Nephron progenitor cell (in vitro differentiated cells): ENCODE measurements at regions not wholly inside any gene's neighbourhood (a gene's known extent, or its start where the extent isn't known, plus 50 kb on each side); places are given as distances from the start of the nearest gene placed in this dataset.

Experiments used
- DNase-seq: peaks from one replicate; pipeline ENCODE4 v3.0.0; 2021
- H3K27ac Mint-ChIP-seq: 2 replicates; pipeline ENCODE4 v1.8.0; 2021; ENCODE audit warnings: mild to moderate bottlenecking, moderate library complexity, mixed read lengths
- H3K27me3 Mint-ChIP-seq: 2 replicates; pipeline ENCODE4 v1.8.0; 2021; ENCODE audit warnings: mild to moderate bottlenecking, low read depth, mixed read lengths; ENCODE audit not compliant: poor library complexity
- H3K36me3 Mint-ChIP-seq: 2 replicates; pipeline ENCODE4 v1.8.0; 2021; ENCODE audit warnings: low read depth, mixed read lengths
- H3K4me1 Mint-ChIP-seq: 2 replicates; pipeline ENCODE4 v1.8.0; 2021; ENCODE audit warnings: mixed read lengths
- H3K4me3 Mint-ChIP-seq: 2 replicates; pipeline ENCODE4 v1.8.0; 2021; ENCODE audit warnings: mild to moderate bottlenecking, moderate library complexity, mixed read lengths
- H3K9me3 Mint-ChIP-seq: 2 replicates; pipeline ENCODE4 v1.8.0; 2021; ENCODE audit warnings: mild to moderate bottlenecking, moderate library complexity, mixed read lengths
- TF ChIP-seq, protein P1 (sequence below): fragments of 200-600 bp; sonication (generic); IDR thresholded peaks from 2 replicates; pipeline ENCODE4 v1.5.0; 2021; ENCODE audit warnings: antibody characterized with exemption

DNA sequence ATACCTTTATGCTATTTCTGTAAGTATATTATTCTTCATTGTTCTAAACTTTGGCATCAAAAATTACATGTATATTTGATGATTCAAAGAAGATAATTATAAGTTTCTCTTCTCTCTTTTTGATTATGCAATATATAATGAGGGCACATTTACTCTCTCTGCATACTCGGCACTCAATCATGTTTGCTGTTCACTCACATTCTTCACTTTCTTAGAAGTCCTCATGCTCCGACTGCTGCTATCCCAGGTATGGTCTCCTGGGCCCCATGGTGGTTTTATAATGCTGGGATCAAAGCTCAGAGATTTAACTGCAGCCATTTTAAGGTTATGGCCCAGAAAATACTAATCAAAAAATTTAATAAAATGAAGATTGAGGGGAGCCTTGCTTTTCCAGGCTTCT lies 529.7 kb upstream of the IL12A start:
- H3K27me3 Mint-ChIP-seq, result peaks cover 4% of the 10 kb centered on the region
- H3K27ac Mint-ChIP-seq, result no peak overlapping the region
- H3K4me1 Mint-ChIP-seq, result peaks cover 4% of the 10 kb centered on the region
- TF ChIP-seq, protein P1, sequence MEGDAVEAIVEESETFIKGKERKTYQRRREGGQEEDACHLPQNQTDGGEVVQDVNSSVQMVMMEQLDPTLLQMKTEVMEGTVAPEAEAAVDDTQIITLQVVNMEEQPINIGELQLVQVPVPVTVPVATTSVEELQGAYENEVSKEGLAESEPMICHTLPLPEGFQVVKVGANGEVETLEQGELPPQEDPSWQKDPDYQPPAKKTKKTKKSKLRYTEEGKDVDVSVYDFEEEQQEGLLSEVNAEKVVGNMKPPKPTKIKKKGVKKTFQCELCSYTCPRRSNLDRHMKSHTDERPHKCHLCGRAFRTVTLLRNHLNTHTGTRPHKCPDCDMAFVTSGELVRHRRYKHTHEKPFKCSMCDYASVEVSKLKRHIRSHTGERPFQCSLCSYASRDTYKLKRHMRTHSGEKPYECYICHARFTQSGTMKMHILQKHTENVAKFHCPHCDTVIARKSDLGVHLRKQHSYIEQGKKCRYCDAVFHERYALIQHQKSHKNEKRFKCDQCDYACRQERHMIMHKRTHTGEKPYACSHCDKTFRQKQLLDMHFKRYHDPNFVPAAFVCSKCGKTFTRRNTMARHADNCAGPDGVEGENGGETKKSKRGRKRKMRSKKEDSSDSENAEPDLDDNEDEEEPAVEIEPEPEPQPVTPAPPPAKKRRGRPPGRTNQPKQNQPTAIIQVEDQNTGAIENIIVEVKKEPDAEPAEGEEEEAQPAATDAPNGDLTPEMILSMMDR, result no peak
- H3K36me3 Mint-ChIP-seq, result no peaks in the 10 kb centered on the region
- H3K9me3 Mint-ChIP-seq, result no peaks in the 10 kb centered on the region
- no peak for DNase-seq
- no peak overlapping the region for H3K4me3 Mint-ChIP-seq

DNA sequence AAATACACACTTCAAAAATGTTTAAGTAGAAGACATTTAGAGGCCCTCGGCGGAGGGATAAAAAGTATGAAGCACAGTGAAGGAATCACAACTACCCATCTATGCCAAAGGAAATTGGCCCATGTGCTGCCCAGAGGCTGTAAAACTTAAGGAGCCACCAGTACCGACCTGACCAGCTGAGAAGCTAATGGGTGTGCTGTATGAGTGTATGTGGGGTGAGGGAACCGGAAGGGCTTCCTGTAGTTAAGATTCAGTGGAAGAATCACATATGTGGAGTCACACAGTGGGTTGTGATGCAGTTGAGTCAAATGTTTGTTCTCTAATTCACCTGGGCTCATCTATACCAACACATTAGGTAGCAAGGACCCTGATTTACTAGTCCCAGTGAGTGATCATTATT lies 516.0 kb upstream of the IL12A start:
- no peaks in the 10 kb centered on the region for H3K36me3 Mint-ChIP-seq
- TF ChIP-seq, protein P1, result no peak
- no peak overlapping the region for H3K4me3 Mint-ChIP-seq
- H3K9me3 Mint-ChIP-seq, result peaks cover 6% of the 10 kb centered on the region
- no peak overlapping the region for H3K27ac Mint-ChIP-seq
- no peak for DNase-seq
- no peaks in the 10 kb centered on the region for H3K27me3 Mint-ChIP-seq
- H3K4me1 Mint-ChIP-seq, result no peaks in the 10 kb centered on the region

DNA sequence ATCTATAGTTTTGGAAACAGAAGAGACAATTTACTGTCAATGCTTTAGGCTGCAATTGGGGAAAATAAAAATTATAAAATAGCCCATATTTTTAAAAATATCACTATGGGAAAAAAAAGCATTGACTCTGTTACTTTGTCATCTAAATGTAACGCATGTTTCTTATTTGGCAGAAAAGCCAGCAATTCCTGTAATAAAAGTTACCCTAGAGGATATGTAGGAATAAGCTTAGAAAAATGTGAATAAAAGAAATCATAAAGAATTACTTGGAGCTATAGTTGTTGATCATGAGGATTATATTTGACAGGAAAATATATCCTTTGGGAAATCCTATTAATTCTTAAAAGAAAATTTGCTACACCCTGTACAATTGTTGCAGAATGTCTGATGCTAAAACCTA lies 515.4 kb upstream of the IL12A start:
- peaks cover 9% of the 10 kb centered on the region for H3K9me3 Mint-ChIP-seq
- no peak overlapping the region for H3K4me3 Mint-ChIP-seq
- no peaks in the 10 kb centered on the region for H3K4me1 Mint-ChIP-seq
- H3K27ac Mint-ChIP-seq, result no peak overlapping the region
- TF ChIP-seq, protein P1, result no peak
- no peak for DNase-seq
- H3K27me3 Mint-ChIP-seq, result no peaks in the 10 kb centered on the region
- H3K36me3 Mint-ChIP-seq, result no peaks in the 10 kb centered on the region

DNA sequence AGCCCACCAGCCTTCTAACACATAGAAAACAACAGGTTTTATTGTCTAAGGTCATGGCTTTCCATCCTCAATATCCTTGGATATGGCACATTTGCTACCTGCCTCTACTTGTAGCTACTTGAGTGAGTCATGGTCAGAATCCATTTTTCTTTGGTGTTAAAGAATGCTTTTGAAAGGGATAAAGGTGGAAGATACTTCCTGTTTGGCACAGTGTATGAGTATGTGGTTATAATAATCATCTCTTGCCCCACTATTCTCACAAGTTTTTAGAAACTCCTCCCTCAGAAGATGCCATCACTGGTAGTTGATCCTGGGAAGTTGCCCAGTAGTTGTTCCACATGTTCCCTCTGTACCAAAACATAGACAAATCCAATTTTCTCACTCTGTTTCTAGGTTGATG lies 508.6 kb upstream of the IL12A start:
- DNase-seq, result no peak
- H3K4me1 Mint-ChIP-seq, result peaks cover 4% of the 10 kb centered on the region
- no peaks in the 10 kb centered on the region for H3K36me3 Mint-ChIP-seq
- H3K27me3 Mint-ChIP-seq, result no peaks in the 10 kb centered on the region
- H3K4me3 Mint-ChIP-seq, result no peak overlapping the region
- H3K27ac Mint-ChIP-seq, result no peak overlapping the region
- TF ChIP-seq, protein P1, result no peak
- peaks cover 16% of the 10 kb centered on the region for H3K9me3 Mint-ChIP-seq

DNA sequence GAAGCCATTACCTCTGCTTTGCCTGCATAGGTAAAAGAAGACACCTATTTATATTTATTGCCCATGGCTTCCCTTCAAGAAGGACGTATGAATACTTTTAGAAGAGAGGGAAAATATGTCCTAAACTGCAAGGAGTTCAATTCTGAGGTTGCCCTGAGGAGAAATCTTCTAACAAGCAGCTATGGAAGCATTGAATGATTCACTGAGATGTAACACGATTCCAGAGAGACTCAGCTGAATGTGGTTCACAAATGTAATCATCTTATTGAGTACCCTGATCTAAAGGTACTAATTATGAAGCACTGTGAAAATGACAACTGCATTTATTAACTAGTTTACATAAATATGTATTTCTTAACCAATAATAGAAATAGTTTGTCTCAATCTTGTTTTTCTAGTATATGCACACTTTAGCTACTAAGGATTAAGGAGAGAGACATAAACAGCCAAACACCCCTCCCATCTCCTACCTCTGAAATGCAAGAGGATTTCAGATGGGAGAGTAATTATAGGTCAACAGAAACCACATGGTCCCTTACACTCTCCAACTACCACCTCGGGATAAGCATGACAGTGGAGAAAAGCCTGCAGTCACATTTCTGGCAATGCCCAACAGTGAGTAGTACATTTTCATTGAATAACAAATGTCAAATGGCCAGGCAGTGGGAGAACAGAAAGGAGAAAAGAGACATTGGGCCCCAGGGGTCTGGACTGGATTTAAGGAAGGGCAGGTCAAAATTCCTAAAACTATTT lies 506.2 kb upstream of the IL12A start:
- Mint-ChIP-seq H3K4me1 (peaks cover 4% of the 10 kb centered on the region), H3K9me3 (peaks cover 22% of the 10 kb centered on the region)
- TF ChIP-seq, protein P1, result no peak

DNA sequence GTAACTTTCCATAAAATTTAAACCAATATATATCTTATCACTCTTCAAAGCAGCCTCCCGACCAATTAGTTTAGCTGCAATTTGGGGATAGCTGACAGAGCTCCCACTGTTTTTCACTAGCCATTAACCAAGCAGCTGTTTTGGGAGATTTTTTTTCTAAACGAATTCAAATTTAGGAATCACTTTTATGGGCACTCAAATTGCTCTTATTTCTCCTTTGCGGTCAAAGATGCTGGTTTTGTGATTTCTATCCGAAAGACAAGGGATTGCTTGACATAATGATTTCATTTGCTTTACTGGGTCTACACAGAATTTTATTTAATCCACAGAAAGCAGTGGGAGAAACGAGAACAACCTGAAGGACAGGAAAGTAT lies 505.7 kb upstream of the IL12A start:
- Mint-ChIP-seq H3K9me3 (peaks cover 19% of the 10 kb centered on the region), H3K4me1 (peaks cover 4% of the 10 kb centered on the region), H3K4me3 (no peak overlapping the region), H3K36me3 (no peaks in the 10 kb centered on the region), H3K27me3 (no peaks in the 10 kb centered on the region), H3K27ac (no peak overlapping the region)
- DNase-seq, result no peak
- TF ChIP-seq, protein P1, result no peak

More for the DNA sequence above, 506.2 kb upstream of the IL12A start:
- no peak for DNase-seq
- Mint-ChIP-seq H3K27ac (no peak overlapping the region), H3K36me3 (no peaks in the 10 kb centered on the region), H3K27me3 (no peaks in the 10 kb centered on the region), H3K4me3 (no peak overlapping the region)
